ENCODE measurements at regions not wholly inside any gene's neighbourhood (a gene's known extent, or its start where the extent isn't known, plus 50 kb on each side); places are given as distances from the start of the nearest gene placed in this dataset.

DNA sequence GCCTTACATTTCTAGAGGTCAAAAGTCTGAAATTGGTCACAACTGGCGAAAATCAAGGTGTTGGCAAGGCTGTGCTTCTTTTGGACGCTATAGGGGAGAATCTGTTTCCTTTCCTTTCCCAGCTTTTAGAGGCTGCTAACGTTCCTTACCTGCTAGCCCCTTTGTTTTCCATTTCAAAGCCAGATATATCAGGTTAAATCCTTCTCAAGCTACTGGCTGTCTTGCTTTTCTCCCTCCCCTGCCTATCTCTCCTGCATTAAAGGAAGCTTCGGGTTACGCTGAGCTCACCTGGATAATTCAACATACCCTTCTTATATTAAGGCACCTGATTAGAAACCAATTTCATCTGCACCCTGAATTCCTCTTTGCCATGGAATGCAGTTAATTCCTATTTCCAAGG, 1569.7 kb upstream of the SLC10A2 start:
- no peak for TF ChIP-seq EZH2phosphoT487 (IDR thresholded peaks at IDR 0.05; ENCODE audit: insufficient read depth, low read depth)
- TF ChIP-seq EZH2 (IDR thresholded peaks at IDR 0.05; ENCODE audit: insufficient read depth, poor library complexity, severe bottlenecking), result no peak
